ENCODE measurements at regions not wholly inside any gene's neighbourhood (a gene's known extent, or its start where the extent isn't known, plus 50 kb on each side); places are given as distances from the start of the nearest gene placed in this dataset.

DNA sequence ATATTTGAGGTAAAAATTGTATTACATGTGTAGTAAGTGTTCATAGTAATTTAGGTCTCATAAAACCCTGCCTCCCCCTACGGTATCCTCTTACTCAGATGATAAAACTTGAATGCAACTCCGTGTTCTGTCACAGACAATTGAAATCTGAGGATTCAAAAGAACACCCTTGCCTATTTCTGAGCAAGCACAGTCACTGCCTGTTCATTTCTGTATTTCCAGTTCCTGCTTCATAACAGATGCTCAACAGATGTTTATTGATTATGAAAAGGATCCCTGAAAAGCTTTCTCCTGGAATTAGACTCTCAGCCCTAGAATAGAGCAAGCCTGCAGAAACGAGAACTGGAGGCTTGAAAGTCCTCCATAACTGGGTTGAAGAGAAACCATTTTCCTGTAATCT lies 144.1 kb upstream of the SPEF2 start:
- Mint-ChIP-seq H3K36me3 (no peaks in the 10 kb centered on the region), H3K27ac (no peak overlapping the region), H3K9me3 (peaks cover 0 to 2% (median 0%) of the 10 kb centered on the region in 7 donors), H3K4me1 (no peaks in the 10 kb centered on the region), H3K4me3 (no peak overlapping the region), H3K27me3 (no peaks in the 10 kb centered on the region)
- ATAC-seq (ENCODE audit: low read depth in 2 of 2): no peak
- no peak for DNase-seq

DNA sequence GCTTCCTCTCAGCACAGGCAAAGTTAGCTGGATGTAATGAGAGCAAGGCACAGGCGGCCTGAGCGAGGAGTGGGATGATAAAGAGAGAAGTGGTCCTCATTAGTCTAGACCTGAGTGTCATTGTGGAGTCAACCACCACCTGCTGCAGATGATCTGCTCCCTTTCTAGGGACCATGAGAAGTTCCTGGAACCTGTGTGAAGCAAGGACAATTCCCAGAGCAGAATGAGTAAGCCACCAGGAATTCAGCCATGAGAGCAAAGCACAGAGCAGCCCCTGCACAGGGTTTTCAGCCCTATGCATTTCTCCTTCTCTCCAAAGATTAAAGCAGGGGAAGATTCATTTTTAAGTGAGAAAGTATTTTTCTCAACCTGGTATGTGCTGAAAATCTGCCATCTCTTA lies 146.8 kb upstream of the SPEF2 start:
- no peak for ATAC-seq (ENCODE audit: low read depth in 2 of 2)
- Mint-ChIP-seq H3K4me3 (peak overlapping the region in 1 of 8 donors; percentile 18), H3K27ac (no peak overlapping the region)

DNA sequence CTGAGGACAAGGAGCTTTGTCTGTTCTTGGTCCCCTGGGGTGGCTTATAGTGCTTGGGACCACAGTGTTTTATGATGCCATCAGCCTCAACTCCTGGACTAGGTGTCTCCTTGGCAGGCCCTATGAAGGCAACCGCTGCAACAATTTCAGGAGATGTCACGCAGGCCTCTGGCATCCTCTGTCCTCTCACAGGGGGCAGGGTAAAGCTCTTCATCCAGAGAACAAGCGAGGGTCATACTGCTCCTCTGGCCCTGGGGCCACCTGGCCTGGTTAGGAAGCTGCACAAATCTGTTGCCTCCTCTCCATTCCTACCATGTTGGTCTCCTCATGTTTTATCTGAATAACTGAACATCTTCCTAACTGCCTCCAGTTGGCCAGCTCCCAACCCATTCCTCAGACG lies 148.9 kb upstream of the SPEF2 start:
- H3K4me3 Mint-ChIP-seq: no peak overlapping the region
- no peak for ATAC-seq (ENCODE audit: low read depth in 2 of 2)
- peaks cover 0 to 2% (median 0%) of the 10 kb centered on the region in 7 donors for H3K9me3 Mint-ChIP-seq
- H3K36me3 Mint-ChIP-seq: no peaks in the 10 kb centered on the region
- no peaks in the 10 kb centered on the region for H3K4me1 Mint-ChIP-seq
- no peak overlapping the region for H3K27ac Mint-ChIP-seq
- DNase-seq: no peak
- no peaks in the 10 kb centered on the region for H3K27me3 Mint-ChIP-seq

More for the DNA sequence above, 146.8 kb upstream of the SPEF2 start:
- DNase-seq: no peak
- H3K4me1 Mint-ChIP-seq: no peaks in the 10 kb centered on the region
- H3K36me3 Mint-ChIP-seq: no peaks in the 10 kb centered on the region
- H3K9me3 Mint-ChIP-seq: peaks cover 0 to 2% (median 0%) of the 10 kb centered on the region in 7 donors
- no peaks in the 10 kb centered on the region for H3K27me3 Mint-ChIP-seq

DNA sequence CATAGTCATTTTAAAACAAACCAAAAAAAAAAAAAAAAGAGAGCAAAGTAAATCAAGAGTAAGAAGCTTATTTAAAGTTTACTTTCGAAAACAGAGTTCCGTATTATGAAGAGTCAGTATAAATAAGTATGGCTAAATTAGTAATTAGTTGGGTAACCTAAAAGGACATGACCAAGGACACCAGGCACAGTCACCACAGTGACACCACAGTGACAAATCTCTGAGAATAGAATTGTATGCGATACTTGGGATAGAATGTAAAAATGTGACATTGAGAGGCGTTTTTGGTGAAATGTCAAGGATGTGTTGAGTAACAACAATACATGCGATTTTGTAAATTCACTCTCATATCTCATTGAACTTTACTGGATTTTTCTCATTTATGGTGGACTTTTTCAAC lies 150.9 kb upstream of the SPEF2 start:
- Mint-ChIP-seq H3K27ac (no peak overlapping the region), H3K4me3 (no peak overlapping the region), H3K9me3 (peaks cover 0 to 2% (median 0%) of the 10 kb centered on the region in 7 donors), H3K27me3 (no peaks in the 10 kb centered on the region), H3K36me3 (no peaks in the 10 kb centered on the region), H3K4me1 (no peaks in the 10 kb centered on the region)
- no peak for DNase-seq
- ATAC-seq (ENCODE audit: low read depth in 2 of 2): no peak

DNA sequence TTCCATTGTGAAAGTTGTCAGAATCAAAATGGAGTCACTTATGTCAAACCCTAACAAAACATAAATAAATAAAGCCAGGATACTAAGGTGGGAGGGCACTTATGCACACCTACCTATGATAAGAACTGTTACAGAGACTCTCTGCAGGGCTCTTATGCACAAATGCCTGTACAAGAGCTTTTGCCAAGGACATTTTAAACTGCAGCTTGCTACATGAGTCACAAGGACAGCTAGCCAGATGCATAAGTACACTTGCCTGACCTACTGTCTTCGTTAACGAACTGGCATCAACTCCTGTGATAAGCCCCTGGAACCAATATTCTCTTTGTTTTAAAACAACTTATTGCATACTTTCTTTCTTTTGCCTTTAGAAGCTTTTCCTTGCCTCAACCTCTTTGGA lies 152.9 kb upstream of the SPEF2 start:
- H3K27me3 Mint-ChIP-seq: no peaks in the 10 kb centered on the region
- H3K4me1 Mint-ChIP-seq: no peaks in the 10 kb centered on the region
- no peak overlapping the region for H3K27ac Mint-ChIP-seq
- no peak for ATAC-seq (ENCODE audit: low read depth in 2 of 2)
- H3K4me3 Mint-ChIP-seq: no peak overlapping the region
- H3K9me3 Mint-ChIP-seq: peaks cover 0 to 2% (median 0%) of the 10 kb centered on the region in 7 donors
- no peaks in the 10 kb centered on the region for H3K36me3 Mint-ChIP-seq
- DNase-seq: no peak

DNA sequence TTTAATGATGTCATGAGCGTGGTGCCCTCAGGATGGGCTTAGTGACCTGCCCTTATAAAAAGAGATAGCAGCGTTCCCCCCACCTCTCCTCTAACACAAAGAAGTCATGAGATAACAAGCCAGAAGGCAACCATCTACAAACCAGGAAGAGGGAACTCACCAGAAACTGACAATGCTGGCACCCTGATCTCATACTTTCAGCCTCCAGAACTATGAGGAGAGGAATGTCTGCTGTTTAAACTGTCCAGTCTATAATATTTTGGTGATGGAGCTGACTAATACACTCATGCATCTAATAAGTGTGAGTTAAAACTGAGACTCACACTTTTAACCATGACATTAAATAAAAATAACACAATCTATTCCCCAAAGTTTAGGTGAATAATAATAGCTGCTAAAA lies 156.1 kb upstream of the SPEF2 start:
- H3K4me3 Mint-ChIP-seq: no peak overlapping the region
- DNase-seq: no peak
- H3K36me3 Mint-ChIP-seq: peaks cover 0 to 7% of the 10 kb centered on the region in 2 donors
- H3K27ac Mint-ChIP-seq: no peak overlapping the region
- H3K4me1 Mint-ChIP-seq: no peaks in the 10 kb centered on the region
- H3K9me3 Mint-ChIP-seq: peaks cover 0 to 12% (median under 1%) of the 10 kb centered on the region in 7 donors
- H3K27me3 Mint-ChIP-seq: peaks cover 0 to 10% (median 0%) of the 10 kb centered on the region in 3 donors
- ATAC-seq (ENCODE audit: low read depth in 2 of 2): no peak

DNA sequence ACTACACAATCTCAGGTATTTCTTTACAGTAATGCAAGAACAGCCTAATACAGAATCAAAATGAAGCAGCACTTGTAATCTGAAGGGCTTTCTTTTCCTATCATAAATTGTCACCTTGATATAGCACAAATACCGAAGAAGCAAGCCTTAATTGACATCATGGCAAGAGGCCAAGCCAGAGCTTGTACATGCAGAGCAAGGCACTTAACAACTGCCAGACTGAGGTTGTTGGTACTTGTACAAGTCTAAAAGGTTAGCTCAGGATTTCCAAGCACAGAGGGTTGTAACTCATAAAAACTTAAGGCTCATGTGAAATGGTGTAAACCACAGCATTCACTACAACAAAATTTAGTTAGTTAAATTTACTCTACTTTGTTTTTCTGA lies 158.8 kb upstream of the SPEF2 start:
- Mint-ChIP-seq H3K27ac (no peak overlapping the region), H3K36me3 (peaks cover 0 to 12% of the 10 kb centered on the region in 2 donors), H3K9me3 (peaks cover under 1 to 16% (median 5%) of the 10 kb centered on the region in 7 donors), H3K4me3 (no peak overlapping the region), H3K27me3 (peaks cover 0 to 14% (median 0%) of the 10 kb centered on the region in 3 donors), H3K4me1 (no peaks in the 10 kb centered on the region)
- DNase-seq (no peak), ATAC-seq (ENCODE audit: low read depth in 2 of 2) (no peak)

DNA sequence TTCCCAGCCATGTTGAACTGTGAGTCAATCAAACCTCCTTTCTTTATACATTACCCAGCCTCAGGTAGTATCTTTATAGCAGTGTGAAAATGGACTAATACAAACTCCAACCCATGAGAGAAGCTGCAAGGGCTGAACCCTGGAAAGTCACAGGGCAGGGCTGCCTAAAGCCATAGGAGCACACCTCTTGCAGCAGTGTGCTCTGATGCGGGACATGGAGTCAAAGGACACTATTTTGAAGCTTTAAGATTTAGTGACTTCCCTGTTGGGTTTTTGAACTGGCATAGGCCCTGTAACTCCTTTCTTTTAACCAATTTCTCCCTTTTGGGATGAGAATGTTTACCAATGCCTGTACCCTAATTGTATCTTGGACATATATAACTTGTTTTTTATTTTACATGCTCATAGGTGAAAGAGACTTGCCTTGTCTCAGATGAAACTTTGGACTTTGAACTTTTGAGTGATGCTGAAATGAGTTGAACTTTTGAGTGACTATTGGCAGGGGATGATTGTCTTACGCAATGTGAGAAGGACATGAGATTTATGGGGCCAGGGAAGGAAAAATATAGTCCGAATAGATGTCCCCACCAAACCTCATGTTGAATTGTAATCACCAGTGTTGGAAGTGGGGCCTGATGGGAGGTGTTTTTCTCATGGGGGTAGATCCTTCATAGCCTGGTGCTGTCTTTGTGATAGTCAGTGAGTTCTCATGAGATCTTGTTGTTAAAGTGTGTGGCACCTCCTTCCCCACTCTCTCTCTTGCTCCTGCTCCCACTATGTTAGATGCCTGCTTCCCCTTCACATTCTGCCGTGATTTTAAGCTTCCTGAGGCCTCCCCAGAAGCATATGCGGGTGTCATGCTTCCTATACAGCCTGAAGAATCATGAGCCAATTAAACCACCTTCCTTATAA lies 159.5 kb upstream of the SPEF2 start:
- no peak for ATAC-seq (ENCODE audit: low read depth in 2 of 2)
- DNase-seq: no peak
- Mint-ChIP-seq H3K36me3 (peaks cover 0 to 12% of the 10 kb centered on the region in 2 donors), H3K27ac (no peak overlapping the region), H3K4me3 (no peak overlapping the region), H3K4me1 (no peaks in the 10 kb centered on the region), H3K27me3 (peaks cover 0 to 14% (median 0%) of the 10 kb centered on the region in 3 donors), H3K9me3 (peaks cover 2 to 16% (median 5%) of the 10 kb centered on the region in 7 donors)

DNA sequence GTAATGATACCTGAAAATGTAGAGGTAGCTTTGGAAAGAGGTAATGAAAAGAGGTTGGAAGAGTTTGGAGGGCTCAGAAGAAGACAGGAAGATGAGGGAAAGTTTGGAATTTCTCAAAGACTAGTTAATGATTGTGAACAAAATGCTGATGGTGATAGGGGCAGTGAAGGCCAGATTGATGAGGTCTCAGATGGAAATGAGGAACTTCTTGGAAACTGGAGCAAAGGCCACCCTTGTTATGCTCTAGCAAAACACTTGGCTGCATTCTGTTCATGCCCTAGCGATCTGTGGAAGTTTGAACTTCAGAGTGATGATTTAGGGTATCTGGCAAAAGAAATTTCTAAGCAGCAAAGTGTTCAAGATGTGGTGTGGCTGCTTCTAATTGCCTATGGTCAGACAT lies 161.2 kb upstream of the SPEF2 start:
- H3K27ac Mint-ChIP-seq: no peak overlapping the region
- no peak for ATAC-seq (ENCODE audit: low read depth in 2 of 2)
- no peak for DNase-seq
- peaks cover 2 to 17% (median 5%) of the 10 kb centered on the region in 7 donors for H3K9me3 Mint-ChIP-seq
- peaks cover 0 to 14% (median 0%) of the 10 kb centered on the region in 3 donors for H3K27me3 Mint-ChIP-seq
- H3K36me3 Mint-ChIP-seq: peaks cover 0 to 12% of the 10 kb centered on the region in 2 donors
- H3K4me1 Mint-ChIP-seq: no peaks in the 10 kb centered on the region
- H3K4me3 Mint-ChIP-seq: no peak overlapping the region

DNA sequence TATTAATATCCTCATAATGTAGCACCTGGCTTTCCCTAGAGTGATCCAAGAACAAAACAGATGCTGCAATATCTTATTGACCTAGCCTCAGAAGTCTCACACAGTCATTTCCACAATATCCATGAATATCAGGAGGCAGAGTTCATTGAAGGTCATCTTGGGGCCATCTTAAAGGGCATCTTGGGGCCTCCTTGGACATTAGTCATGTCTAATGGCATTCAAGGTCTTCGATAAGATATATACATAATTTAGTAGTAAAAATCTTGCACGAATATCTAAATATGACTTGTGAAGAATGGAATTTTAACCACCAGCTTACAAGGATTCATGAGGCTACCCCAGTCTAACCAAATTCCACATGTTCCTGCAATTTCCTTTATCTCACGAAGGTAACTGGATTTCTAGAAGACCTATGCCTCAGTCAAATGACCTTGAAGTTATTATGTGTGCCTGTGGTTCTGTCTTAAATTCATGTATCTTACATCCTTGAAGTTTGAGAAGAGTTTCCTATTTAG lies 163.6 kb upstream of the SPEF2 start:
- DNase-seq (no peak), ATAC-seq (ENCODE audit: low read depth in 2 of 2) (no peak)
- H3K4me3 Mint-ChIP-seq: no peak overlapping the region

DNA sequence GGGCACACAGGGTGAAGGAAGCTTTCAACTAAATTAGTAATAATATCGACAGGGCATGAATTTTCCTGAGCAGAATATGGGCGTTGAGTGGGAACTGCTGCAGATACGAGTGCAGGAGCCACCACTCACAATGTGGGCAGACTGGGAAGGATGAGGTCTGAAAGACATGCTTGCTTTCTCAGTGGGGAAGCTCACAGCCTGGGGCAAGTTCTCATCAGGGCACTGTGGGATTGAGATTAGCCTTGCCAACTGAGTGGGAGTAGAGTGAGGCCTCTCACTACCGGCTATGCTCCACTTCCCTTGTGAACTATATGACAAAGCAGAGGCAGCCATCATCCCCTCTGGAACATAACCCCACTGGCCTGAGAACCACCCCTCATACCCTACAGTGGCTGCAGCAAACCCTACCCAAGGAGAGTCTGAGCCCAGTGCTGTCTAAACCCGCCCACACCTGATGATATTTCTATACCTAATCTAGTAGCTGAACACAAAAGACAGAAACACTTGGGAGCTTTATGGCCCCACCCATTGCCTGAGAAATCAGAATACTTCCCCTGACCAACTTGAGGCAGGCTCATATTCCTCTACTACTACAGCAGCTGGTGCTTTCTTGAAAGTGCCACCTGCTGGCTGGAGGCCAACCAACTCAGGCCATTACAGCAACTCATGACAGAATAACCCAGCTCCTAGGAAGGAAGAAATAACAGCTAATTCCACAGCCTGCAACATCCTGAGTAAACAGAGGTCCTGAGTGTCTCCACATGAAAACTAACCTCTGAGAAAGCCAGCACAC lies 173.7 kb upstream of the SPEF2 start:
- no peak overlapping the region for H3K4me3 Mint-ChIP-seq
- H3K4me1 Mint-ChIP-seq: no peaks in the 10 kb centered on the region
- H3K27me3 Mint-ChIP-seq: peaks cover under 1 to 18% (median 16%) of the 10 kb centered on the region in 3 donors
- ATAC-seq (ENCODE audit: low read depth in 2 of 2) (no peak), DNase-seq (no peak)
- no peaks in the 10 kb centered on the region for H3K36me3 Mint-ChIP-seq
- no peak overlapping the region for H3K27ac Mint-ChIP-seq
- H3K9me3 Mint-ChIP-seq: peaks cover 0 to 30% (median 0%) of the 10 kb centered on the region in 7 donors

More for the DNA sequence above, 163.6 kb upstream of the SPEF2 start:
- H3K9me3 Mint-ChIP-seq: peaks cover 5 to 40% (median 14%) of the 10 kb centered on the region in 7 donors
- peaks cover 0 to 14% (median 4%) of the 10 kb centered on the region in 3 donors for H3K27me3 Mint-ChIP-seq
- H3K4me1 Mint-ChIP-seq: no peaks in the 10 kb centered on the region
- H3K36me3 Mint-ChIP-seq: peaks cover 0 to 12% of the 10 kb centered on the region in 2 donors
- no peak overlapping the region for H3K27ac Mint-ChIP-seq

DNA sequence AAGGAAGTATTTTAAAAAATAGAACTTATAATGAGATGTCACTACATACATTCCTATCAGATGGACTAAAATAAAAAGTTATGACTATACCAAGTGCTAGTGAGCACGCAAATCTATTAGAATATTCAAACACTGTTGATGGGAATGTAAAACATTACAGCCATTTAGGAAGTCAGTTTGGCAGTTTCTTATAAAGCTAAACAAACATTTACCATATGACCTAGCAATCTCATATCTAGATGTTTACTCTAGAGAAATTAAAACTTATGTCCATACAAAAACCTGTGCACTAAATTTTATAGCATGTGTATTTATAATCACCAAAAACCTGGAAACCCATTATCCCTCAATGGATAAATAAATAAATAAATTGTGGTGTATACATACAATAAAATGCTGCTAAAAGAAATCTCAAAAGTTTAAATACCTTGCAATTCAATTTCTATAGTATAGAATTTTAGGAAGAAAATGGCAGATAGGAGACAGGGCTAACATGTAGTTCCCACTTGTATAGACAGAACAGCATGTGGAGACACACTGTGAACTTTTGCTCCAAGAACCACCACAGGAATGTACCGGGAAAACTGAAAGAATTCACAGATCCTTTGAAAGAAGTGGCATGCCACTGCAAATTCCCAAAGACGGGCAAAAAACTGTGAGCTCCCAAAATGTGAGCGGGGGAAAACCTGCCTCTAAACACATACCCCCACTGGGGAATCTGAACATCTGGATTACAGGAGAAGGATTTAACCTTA lies 174.6 kb upstream of the SPEF2 start:
- peaks cover 9 to 27% (median 16%) of the 10 kb centered on the region in 3 donors for H3K27me3 Mint-ChIP-seq
- H3K36me3 Mint-ChIP-seq: no peaks in the 10 kb centered on the region
- no peak for DNase-seq
- no peak for ATAC-seq (ENCODE audit: low read depth in 2 of 2)
- no peak overlapping the region for H3K4me3 Mint-ChIP-seq
- H3K27ac Mint-ChIP-seq: no peak overlapping the region
- H3K4me1 Mint-ChIP-seq: no peaks in the 10 kb centered on the region
- peaks cover 0 to 24% (median 2%) of the 10 kb centered on the region in 7 donors for H3K9me3 Mint-ChIP-seq

DNA sequence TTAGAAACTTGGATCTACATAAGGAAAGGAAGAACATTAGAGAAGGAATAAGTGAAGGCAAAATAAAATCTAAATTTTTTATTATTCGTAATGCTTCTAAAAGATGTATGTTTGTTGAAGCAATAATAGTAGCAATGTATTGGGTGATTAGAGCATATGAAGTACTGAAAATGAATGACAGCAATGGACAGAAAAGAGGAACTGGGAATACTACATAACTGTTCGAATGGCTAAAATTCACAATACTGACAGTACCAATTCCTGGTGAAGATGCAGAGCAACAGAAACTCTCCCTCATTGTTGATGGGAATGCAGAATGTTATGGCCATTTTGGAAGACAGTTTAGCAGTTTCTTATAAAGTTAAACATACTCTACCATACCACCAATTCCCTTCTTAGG lies 177.3 kb upstream of the SPEF2 start:
- H3K36me3 Mint-ChIP-seq: no peaks in the 10 kb centered on the region
- DNase-seq: no peak

More for the DNA sequence above, 177.3 kb upstream of the SPEF2 start:
- peak overlapping the region in 1 of 6 donors; percentile 10 for H3K27ac Mint-ChIP-seq
- H3K4me3 Mint-ChIP-seq: no peak overlapping the region
- H3K4me1 Mint-ChIP-seq: no peaks in the 10 kb centered on the region
- peaks cover 11 to 30% (median 16%) of the 10 kb centered on the region in 3 donors for H3K27me3 Mint-ChIP-seq
- H3K9me3 Mint-ChIP-seq: peaks cover 0 to 11% (median 0%) of the 10 kb centered on the region in 7 donors
- no peak for ATAC-seq (ENCODE audit: low read depth in 2 of 2)
